ENCODE measurements at regions not wholly inside any gene's neighbourhood (a gene's known extent, or its start where the extent isn't known, plus 50 kb on each side); places are given as distances from the start of the nearest gene placed in this dataset.
A peak's percentile ranks its signal among the peaks of the same experiment; 100 is the strongest.

DNA sequence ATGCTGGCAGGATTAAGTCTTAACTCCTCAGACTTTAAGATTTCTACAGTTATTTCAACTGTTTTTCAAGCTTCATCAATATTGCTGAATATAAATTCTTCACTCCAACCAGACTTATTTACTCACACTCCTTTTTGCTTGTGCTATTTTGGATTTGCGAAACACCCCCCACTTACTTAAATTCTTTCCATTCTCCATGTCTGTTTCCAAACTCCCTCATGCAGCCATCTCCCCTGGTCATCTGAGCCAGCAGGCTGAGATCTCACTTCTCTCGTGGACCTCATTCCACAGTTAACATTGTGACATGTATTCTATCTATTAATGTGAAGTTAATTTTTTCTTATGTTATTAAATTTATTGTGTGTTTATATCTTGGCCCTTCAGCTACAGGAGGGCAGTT is 188.9 kb upstream of the HDAC9 start:
- DNase-seq (ENCODE audit: low spot score) (no peak), ATAC-seq (no peak)

DNA sequence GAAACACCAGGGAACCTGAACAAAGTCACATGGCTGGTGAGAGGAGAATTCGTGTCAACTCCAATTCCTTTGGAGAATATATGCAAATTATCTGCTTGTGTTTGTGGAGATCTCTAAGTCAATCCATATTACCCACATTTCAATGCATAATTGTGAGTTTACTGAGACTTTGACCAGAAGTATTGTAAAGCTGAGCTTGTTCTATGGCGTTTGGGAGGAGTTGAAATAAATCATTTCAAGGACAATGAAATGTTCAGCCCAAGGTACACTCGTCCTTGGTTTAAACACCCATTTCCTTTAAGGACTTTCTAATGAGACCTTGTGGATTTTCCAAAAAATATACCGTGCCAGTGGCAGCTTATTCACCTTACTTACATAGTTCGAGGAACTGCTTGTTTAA is 186.6 kb upstream of the HDAC9 start:
- ATAC-seq: no peak
- no peak for DNase-seq (ENCODE audit: low spot score)

DNA sequence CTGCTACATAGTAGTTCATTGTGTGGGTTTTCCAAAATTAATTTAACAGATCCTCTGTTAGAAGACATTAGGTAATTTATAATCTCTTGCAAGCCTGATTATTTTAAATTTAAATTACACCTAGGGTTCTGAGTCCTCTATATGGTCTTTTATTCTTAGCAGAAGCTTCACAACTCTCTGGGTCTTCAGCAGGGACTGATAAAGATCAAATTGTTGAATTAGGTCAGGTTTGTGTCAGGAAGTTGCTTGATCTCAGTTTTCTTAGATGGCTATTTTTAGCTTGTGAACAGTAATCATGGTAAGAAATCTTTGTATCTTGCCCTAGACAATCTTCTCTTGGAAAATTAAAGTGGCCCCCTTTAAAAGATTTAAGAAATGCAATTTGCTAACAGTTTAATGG is 183.1 kb upstream of the HDAC9 start:
- DNase-seq (ENCODE audit: low spot score): no peak
- ATAC-seq: no peak

DNA sequence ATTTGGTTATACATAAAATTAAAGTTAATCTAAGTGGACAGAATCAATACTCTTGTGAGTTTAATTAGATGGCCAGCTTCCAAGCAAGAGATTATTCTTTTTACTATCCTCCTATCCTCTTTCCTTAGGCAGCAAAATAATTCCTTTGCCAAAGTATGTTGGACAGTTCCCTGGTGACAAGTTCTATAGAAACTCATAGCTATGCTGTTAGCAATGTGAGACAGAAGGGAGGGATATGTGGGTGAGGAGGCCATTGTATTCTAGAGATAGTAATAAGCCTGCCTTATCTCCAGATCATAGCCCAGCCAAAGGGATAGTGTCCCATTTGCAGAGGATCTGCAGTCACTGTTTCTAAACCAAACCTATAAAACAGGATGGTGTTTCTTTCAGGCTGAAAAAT is 181.6 kb upstream of the HDAC9 start:
- ATAC-seq: no peak
- DNase-seq (ENCODE audit: low spot score): no peak

DNA sequence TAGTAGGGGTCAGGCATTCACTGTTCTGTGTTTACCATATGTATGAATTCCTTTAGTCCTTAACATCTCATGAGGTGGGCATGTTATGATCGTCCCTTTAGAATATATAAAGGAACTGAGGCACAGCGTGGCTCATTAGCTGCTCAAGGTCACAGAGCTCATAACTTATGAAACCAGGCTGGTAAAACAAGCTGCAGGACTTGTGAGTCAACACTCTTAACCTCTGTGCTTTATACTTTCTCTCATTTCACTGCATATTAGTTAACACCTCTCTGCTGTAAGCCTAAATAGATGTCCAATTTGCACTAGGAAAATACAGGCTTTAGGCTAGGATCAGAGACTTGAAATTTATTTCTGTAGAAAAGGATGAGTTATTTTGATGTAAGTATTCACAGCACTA is 180.3 kb upstream of the HDAC9 start:
- DNase-seq (ENCODE audit: low spot score) (no peak), ATAC-seq (no peak)

DNA sequence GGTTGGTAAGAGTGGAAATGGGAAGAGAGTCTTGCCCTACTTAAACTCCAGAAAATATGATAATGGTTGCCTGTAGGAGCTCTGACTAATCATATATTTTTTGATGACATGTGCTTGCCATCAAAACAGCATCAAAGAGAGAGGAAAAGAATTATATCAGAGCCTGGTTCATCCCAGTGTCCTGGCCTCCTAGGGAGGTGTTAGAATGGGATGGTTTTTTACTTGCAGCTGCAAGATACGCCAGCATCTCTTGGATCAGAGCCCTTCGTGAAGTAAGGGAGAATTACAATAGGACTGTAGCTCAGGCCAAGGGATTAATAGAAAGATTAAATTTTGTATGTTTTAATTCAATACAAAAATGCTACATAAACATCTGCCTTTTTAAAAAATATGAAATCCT is 177.6 kb upstream of the HDAC9 start:
- ATAC-seq (no peak), DNase-seq (ENCODE audit: low spot score) (no peak)

DNA sequence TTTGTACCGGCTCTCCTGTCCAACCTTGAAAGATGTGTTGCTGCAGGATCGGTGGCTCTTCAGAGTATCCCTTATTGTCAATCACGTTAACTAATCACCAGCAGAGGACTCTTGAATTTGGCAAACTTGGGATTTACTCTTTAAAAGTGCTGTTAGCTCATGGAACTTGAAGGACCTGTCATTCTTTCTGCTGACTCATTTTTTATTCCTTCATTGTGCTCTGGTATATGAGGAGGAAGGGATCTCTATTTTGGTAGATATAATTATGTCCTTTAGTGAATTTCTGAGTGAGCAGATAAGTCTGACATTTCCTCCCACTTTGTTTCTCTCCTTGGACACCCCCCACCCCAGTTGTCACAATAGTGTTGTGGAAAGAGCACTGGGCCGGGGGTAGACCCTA is 175.1 kb upstream of the HDAC9 start:
- DNase-seq (ENCODE audit: low spot score): no peak

DNA sequence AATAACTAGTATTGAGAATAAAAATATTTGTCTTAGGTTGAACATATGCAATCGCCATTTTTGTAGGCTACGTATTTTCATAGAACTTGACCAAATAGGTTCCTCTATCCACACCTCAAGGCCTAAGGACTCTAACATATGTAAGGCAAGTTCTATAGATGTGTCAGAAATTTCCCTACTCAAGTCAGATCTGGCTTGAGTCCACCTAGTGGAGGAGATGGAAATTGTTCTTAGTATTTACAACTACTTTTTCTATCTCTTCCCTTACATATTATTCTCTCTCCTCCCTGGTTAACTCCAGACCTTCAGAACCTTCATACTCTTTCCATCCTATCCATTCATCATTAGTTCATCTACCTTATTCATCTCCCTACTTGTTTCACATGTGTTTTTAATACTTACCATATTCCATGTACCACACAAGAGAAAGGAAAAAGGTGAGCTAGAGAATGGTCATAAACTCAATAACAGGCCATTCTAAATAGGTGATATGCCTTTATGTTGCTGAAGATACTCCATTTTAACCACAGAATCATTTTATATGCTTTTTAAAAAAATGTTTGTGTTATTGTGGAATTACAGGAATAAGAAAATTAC is 174.5 kb upstream of the HDAC9 start:
- ATAC-seq (peak; percentile 56), DNase-seq (ENCODE audit: low spot score) (no peak)

More for the DNA sequence above, 175.1 kb upstream of the HDAC9 start:
- ATAC-seq: no peak

DNA sequence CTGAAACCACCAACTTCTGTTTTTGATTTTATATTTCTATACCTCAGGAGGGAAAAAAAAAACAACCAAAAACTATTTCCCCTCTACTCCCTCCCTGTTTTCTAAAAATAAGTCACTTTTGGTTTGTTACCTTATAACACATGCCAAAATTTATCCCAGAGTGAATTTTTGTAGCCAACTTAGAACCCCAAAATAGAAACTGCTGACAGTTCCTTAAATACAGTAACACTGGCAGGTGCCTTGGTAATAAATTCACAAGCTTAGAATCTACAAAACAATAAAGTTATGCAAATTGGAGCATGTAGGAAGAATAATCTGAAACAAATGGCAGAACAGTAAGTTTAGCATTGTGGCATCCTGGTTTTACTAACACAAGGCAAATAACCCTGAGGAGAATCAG is 165.0 kb upstream of the HDAC9 start:
- no peak for DNase-seq (ENCODE audit: low spot score)
- ATAC-seq: no peak

DNA sequence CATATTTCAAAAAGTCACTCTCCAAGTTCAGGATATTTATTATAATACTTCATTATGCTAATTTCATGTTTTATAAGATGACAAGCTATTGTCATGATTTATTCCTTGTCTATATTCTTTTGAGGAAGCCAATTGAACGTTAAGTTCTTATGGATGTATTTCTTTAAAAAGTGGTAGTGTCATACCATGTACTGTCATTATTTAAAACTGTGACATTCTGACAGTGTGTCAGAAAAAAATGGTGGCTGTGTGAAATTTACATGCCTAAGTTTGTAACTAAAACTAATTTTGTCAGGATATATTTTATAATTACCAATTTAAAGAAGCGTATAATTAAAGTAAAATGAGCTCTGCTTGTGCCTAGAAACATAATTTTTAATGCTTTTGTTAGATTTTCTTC is 158.9 kb upstream of the HDAC9 start:
- DNase-seq (ENCODE audit: low spot score) (no peak), ATAC-seq (no peak)

DNA sequence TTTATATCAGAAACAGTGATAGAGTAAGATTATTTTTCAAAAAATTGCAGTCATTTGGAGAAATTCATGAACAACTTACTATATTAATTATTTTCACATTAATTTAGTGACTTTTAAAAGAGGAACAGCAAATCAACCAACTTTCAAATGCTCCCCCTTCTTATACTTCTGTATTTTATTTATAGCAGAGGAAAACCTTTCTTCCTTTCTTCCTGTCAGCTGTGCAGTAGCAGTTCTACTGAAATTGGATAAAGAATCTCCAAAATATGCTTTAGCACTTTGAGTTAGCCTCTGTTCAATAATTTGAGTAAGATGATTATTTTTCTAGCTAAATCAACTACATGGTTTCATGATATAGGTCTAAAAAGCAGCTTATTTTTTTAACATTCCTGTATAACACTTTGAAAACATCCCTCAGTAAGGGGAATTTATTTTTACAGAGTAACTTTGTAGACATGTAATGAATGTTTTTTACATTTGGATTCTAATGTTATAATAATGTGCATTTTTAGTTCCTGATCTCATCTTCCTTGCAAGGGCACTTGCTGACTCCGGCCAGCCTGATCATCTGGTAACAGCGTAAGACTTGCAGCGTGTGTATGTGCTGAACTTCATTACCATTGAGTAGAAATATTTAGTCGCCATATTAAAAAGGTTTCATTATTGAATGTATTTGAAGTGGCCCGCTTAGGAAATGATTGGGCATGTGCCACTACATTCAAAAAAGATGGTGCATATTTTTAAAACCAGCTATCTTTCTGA is 158.3 kb upstream of the HDAC9 start:
- ATAC-seq (no peak), DNase-seq (ENCODE audit: low spot score) (no peak)

DNA sequence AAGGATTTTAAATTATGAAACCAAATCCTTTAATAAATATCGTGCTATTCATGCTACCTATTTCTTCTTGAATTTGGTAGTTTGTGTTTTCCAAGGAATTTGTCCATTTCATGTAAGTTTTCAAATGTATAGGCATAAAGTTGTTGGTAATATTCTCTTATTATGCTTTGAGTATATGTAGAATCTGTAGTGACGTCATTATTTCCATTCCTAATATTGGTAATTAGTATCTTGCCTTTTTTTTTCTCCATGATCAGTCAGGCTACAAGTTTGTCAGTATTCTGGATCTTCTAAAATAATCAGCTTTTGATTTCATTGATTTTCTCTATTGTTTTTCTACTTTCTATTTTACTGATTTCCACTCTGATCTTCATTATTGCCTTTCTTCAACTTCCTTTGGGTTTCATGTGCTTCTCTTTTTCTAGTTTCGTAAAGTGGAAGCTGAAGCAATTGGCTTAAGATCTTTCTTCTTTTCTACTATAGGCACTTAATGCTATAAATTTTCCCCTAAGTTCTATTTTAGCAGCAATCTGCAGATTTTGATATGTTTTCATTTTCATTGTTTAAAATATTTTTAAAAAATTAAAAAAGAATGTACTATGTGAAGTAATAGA is 156.5 kb upstream of the HDAC9 start:
- ATAC-seq (no peak), DNase-seq (ENCODE audit: low spot score) (no peak)

DNA sequence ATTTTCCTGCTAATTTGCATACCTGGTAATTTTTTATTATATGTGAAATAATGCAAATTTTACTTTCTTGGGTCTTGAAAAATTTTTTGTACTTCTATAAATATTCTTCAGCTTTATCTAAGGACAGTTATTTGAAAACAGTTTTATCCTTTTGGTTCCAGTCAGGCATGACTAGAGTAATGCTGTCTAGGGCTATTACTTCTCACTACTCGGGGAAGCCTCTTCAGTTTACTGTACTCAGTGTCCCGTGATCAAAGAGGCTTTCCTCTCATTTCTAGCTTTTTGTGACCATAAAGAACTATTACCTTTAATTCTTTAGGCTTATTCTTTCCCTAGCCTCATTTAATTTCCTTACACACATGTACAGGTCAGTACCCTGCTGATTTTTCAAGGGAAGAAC is 153.8 kb upstream of the HDAC9 start:
- DNase-seq (ENCODE audit: low spot score) (no peak), ATAC-seq (no peak)

DNA sequence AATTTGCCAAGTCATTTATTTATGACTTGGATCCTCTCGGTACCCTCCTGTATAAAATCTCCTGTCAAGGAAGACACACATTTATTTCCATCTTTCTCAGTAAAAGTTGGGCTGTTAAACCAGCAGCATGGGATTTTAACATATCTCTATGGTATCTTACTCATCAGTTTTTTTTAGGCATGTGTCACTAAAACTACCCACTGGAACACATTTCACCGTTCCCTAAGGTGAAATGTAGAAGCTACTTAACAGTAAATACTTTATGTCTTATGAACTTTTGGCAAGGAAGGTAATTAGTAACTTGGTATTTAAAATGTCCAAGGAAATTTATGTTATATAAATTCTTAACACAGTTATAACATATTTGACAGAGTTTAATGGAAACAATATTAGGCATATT is 152.5 kb upstream of the HDAC9 start:
- DNase-seq (ENCODE audit: low spot score) (no peak), ATAC-seq (no peak)

DNA sequence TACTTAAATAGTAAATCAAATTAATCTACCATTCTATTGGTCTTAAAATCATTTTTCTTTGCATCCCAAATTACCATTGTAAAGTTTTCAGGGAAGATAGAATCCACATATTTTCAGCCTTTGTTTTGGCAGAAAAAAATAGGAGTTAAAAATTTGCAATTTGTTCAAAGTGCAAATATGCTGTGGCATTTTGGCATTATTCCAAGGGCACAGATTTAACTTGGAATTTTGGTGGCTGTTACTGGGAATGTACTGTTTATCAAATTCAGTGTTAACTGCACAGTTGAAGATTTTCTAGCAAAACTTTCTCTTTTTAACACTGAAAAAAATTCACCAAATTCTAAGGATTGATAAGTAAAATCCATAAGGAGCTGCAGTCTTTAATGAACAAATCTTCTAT is 151.0 kb upstream of the HDAC9 start:
- ATAC-seq (no peak), DNase-seq (ENCODE audit: low spot score) (no peak)

DNA sequence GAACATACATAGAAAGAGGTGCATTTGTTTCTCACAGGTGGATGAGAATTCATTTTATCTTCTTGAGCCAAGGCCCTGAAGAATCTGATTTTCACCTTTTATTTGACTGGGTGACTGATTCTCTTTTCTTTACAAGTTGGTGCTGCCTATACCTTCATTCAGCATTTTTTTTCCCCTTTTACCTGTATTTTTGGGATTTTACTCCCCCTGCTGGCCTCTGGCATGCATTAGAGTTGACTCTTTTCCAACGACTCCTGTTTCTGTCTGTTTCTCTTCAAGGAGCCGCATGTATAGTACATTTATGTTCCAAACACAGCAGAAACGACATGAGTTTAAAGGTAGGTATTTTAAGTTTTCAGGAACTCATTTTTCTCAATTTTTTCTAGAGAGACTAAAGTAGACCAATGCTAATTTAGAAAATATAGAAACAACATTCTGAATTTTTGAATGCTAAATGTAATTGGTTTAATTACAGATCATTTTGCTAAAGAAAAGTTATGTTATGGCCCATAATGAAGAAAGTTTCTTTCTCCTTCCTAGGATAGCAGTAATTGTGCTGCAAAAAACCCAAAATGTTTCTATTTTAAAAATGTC is 149.8 kb upstream of the HDAC9 start:
- ATAC-seq (peak; percentile 82), DNase-seq (ENCODE audit: low spot score) (no peak)

DNA sequence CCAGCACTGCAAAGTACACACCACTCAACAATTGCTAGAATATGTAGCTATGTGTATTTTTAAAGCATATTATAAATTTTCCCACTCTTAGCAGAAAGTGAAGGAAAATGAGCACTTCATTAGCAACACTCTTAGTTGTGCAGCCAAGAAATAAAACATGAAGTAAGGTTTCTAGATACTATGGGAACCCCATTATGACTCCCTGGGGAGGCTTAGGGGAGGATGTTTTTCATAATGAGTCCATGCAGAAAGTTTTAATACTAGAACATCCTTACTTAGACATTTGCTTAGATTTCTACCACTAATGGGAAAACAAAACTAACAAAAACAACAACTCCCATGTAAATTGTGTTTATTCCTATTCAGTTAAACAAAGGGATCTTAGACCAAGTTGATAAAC is 148.4 kb upstream of the HDAC9 start:
- DNase-seq (ENCODE audit: low spot score): no peak
- no peak for ATAC-seq

DNA sequence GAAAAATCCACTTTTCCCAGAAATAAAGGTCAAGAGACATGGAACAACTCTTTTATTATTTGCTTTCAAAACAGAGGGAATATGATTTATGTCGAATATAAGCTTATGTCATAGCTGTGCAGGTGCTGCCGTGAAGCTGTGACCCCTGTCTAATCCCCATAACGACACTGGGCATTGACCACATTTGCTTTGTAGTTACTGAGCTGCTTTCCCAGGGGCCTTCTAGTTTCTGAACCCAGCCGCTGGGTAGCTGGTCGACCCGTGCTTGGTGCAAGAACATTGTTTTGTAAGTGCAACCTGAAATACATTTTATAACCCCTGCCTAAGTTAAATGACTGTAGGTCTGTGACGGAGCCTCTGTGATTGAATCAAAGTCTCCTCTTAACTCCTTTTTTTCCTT is 144.9 kb upstream of the HDAC9 start:
- no peak for DNase-seq (ENCODE audit: low spot score)
- no peak for ATAC-seq

DNA sequence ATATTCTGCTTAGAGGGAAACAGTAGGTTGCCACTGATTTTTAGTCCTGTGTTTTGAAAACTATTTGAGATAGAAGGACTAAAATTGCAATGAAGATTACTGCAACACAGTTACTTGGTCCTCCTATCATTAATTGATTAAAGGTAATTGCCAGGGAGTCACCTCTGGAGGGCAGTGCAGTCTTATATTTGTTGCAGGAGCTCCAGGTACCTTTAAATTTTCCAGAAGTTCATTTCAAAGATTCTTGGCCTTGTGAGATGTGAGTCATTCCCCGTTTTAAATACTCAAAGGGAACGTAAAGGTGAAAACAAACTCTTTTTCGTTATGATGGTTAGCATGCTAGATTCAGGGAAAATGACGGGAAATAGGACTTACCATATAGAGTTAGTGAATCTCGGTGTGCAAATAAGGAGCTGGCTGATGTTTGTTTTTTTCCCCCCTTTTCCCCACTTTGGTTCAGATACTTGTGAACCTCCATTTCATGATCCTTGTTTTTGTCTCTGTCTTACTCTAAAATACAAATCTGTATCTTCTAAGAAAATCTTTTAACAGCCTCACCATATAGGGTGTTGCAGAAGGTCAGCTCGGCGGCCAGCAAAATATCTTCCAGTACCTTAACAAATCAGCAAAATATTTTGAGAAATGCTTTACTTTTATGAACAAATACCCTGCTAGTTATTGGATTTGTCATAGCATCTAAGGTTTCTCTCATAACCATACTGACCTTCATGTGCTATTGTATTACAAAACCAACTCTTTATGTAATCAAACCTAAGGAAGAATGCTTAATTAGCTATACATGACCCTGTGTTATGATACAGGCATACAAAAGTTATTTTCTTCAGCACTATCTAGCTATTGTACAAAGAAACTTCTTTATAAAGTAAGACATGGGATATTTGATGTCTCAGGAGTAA is 143.0 kb upstream of the HDAC9 start:
- no peak for DNase-seq (ENCODE audit: low spot score)
- ATAC-seq: peak; percentile 85

DNA sequence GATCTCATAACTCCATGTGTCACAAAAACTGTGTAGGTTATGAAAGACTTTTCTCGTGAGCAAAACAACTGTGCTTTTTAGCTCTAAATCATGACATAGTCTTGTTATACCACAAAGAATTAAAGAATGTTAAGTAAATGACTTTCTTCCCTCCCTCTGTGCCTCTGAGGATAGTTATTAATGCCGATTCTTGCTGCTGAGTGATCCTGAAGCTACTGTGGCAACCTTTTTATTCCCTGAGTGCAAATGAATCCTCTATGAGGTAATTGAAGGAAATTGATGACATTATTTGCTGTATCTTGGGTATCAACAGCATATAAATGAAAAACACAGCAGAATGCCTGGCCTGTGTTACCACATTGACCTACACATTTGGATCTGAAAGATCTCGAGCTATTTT is 142.2 kb upstream of the HDAC9 start:
- no peak for DNase-seq (ENCODE audit: low spot score)
- no peak for ATAC-seq

All from left lobe of liver (tissue), 2 donors.